Spleen (tissue), 7 donors: ENCODE measurements at regions not wholly inside any gene's neighbourhood (a gene's known extent, or its start where the extent isn't known, plus 50 kb on each side); places are given as distances from the start of the nearest gene placed in this dataset.

Experiments used
- CTCF ChIP-seq, 11 experiments: fragments of 200-600 bp in 7 of 11; fragments of 450-650 bp in 4 of 11; sonication (generic) in 4 of 11; IDR thresholded peaks in 8 of 11; conservative IDR thresholded peaks in 3 of 11; 1 replicate in 7 of 11; 2 replicates in 4 of 11; pipeline versions ENCODE4 v1.4.0 to v1.8.0; 2016 to 2021; ENCODE audit warnings: antibody characterized with exemption in 11 of 11, inconsistent platforms in 4 of 11, mild to moderate bottlenecking in 1 of 11
- POLR2A ChIP-seq, 3 donors: fragments of 450-650 bp; IDR thresholded peaks; one replicate each; pipeline ENCODE4 v1.5.1; 2017; ENCODE audit warnings: antibody characterized with exemption in 3 of 3, mild to moderate bottlenecking in 1 of 3
- POLR2AphosphoS5 ChIP-seq, 3 donors: sonication (generic); formaldehyde crosslinking; IDR thresholded peaks; one replicate each; pipeline ENCODE4 v1.5.1; 2017; ENCODE audit warnings: antibody characterized with exemption in 3 of 3
- donor health status: DM: no; HTN: no; CAD: no; lungs with moderate emphysema.
- donor health status: DM: no; HTN: no; CAD: no.
- donor health status: DM: no; HTN: no; CAD: no.

GRCh38 chr4:17195461-17196275, 297.2 kb upstream of the LDB2 start:
- TF ChIP-seq CTCF (IDR thresholded peaks at IDR 0.05 in 8 of 11, conservative IDR thresholded peaks at IDR 0.05 in 3 of 11), result no peak
- TF ChIP-seq POLR2A (IDR thresholded peaks at IDR 0.05), result no peak
- no peak for TF ChIP-seq POLR2AphosphoS5 (IDR thresholded peaks at IDR 0.05)
